Kidney epithelial cell (primary cell): ENCODE measurements at regions not wholly inside any gene's neighbourhood (a gene's known extent, or its start where the extent isn't known, plus 50 kb on each side); places are given as distances from the start of the nearest gene placed in this dataset.
A peak's percentile ranks its signal among the peaks of the same experiment; 100 is the strongest.

Experiments
- DNase-seq: peaks from one replicate; pipeline ENCODE4 v3.0.0-alpha.2; 2010; ENCODE audit warnings: low read depth
- H3K27me3 ChIP-seq: 2 replicates; pipeline ENCODE4 v1.6.0; 2011; ENCODE audit warnings: low read length; ENCODE audit not compliant: control insufficient read depth, insufficient read depth
- H3K36me3 ChIP-seq: 2 replicates; pipeline ENCODE4 v1.5.1; 2011; ENCODE audit warnings: low read length; ENCODE audit not compliant: control insufficient read depth, insufficient read depth
- H3K4me3 ChIP-seq: 2 replicates; pipeline ENCODE4 v1.5.1; 2011; ENCODE audit warnings: low read depth, mild to moderate bottlenecking, control low read depth, low read length
- TF ChIP-seq, protein P1 (sequence below): IDR thresholded peaks from 2 replicates; pipeline ENCODE4 v1.5.1; 2011; ENCODE audit warnings: mild to moderate bottlenecking, moderate library complexity, low read length, control low read depth, inconsistent platforms; ENCODE audit not compliant: insufficient read depth, poor library complexity, severe bottlenecking

DNA sequence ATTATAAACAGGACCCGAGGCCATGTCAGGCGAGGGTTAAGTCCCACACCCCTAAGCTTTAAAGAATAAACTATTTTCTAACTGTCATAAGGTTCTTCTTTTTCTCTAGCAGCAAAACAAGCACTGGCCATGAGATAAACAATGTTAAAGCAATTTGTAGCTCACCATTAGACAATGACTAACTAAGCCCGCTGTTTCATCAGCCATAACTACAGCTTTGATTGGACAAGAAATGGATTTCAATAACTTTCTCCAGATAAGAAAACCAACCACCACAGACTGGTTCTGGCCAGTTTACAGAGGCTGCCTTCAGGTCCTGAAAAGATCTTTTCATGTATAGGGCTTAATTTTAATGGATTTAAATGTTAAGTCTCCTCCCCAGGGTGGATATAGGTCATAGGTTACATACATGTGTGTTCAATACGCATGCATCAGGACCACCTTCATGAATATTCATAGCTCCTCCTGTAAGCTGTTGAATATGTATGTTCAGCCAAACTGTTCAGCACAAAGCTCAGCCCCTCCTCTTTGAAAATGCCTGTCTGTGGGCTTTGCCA lies 108.7 kb upstream of the RAB6C start:
- no peak for DNase-seq
- TF ChIP-seq, protein P1, sequence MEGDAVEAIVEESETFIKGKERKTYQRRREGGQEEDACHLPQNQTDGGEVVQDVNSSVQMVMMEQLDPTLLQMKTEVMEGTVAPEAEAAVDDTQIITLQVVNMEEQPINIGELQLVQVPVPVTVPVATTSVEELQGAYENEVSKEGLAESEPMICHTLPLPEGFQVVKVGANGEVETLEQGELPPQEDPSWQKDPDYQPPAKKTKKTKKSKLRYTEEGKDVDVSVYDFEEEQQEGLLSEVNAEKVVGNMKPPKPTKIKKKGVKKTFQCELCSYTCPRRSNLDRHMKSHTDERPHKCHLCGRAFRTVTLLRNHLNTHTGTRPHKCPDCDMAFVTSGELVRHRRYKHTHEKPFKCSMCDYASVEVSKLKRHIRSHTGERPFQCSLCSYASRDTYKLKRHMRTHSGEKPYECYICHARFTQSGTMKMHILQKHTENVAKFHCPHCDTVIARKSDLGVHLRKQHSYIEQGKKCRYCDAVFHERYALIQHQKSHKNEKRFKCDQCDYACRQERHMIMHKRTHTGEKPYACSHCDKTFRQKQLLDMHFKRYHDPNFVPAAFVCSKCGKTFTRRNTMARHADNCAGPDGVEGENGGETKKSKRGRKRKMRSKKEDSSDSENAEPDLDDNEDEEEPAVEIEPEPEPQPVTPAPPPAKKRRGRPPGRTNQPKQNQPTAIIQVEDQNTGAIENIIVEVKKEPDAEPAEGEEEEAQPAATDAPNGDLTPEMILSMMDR: no peak
- no peaks in the 10 kb centered on the region for H3K36me3 ChIP-seq
- no peak overlapping the region for H3K4me3 ChIP-seq
- H3K27me3 ChIP-seq: no peaks in the 10 kb centered on the region

DNA sequence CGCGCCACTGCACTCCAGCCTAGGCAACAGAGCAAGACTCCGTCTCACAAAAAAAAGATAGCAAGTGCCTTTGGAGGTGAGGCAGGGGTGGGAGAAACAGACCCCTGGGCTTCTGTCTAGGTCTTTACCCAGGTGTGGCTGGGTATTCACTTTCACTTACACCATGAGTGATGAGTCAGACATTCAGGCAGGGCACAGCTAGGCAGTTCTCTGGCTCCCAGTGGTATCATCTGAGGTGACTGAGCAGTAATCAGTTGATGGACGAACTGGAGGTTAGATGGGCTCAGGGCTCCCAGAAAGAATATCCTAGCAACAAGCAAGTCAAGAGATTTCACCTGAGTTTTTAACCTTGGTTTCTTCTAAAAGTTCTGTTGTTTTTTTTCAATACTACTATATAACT lies 107.0 kb upstream of the RAB6C start:
- DNase-seq: no peak
- H3K4me3 ChIP-seq: no peak overlapping the region
- TF ChIP-seq, protein P1: no peak
- no peaks in the 10 kb centered on the region for H3K36me3 ChIP-seq
- no peaks in the 10 kb centered on the region for H3K27me3 ChIP-seq

GRCh38 chr2:129876541-129876940 lies 102.9 kb upstream of the RAB6C start:
- Histone ChIP-seq H3K36me3 (no peaks in the 10 kb centered on the region), H3K4me3 (no peak overlapping the region), H3K27me3 (peaks cover 3% of the 10 kb centered on the region)
- no peak for DNase-seq
- TF ChIP-seq, protein P1: no peak

- Histone ChIP-seq H3K36me3 (no peaks in the 10 kb centered on the region), H3K4me3 (peak overlapping the region; percentile 69), H3K27me3 (peaks cover 3% of the 10 kb centered on the region)
- TF ChIP-seq, protein P1: no peak
- DNase-seq: peak; percentile 44
These were observed 102.2 kb upstream of the RAB6C start for GRCh38 chr2:129877289-129877741.

GRCh38 chr2:129877795-129878775 lies 101.4 kb upstream of the RAB6C start:
- Histone ChIP-seq H3K4me3 (peak overlapping the region; percentile 12), H3K36me3 (no peaks in the 10 kb centered on the region), H3K27me3 (peaks cover 3% of the 10 kb centered on the region)
- TF ChIP-seq, protein P1: no peak
- DNase-seq: peak; percentile 34
